GM12892 (cell line): ENCODE measurements at regions not wholly inside any gene's neighbourhood (a gene's known extent, or its start where the extent isn't known, plus 50 kb on each side); places are given as distances from the start of the nearest gene placed in this dataset.

Source experiments
- POLR2A ChIP-seq: IDR thresholded peaks from 2 replicates; pipeline ENCODE4 v1.6.1; 2011; ENCODE audit warnings: low read depth, low read length, control low read depth
- POLR2AphosphoS5 ChIP-seq: IDR thresholded peaks from 2 replicates; pipeline ENCODE4 v1.6.1; 2011; ENCODE audit warnings: low read depth, low read length, control low read depth

GRCh38 chr4:138789796-138790195 lies 225.8 kb upstream of the NOCT start:
- TF ChIP-seq POLR2A (no peak), POLR2AphosphoS5 (no peak)
